Hepatocyte (in vitro differentiated cells): ENCODE measurements at regions not wholly inside any gene's neighbourhood (a gene's known extent, or its start where the extent isn't known, plus 50 kb on each side); places are given as distances from the start of the nearest gene placed in this dataset.

Experiments used
- DNase-seq: peaks from one replicate; pipeline ENCODE4 v3.0.0-alpha.2; 2016; ENCODE audit warnings: low spot score
- H2AFZ ChIP-seq: fragments of 200-600 bp; sonication (generic); 2 replicates; pipeline ENCODE4 v1.6.0; 2016; ENCODE audit warnings: antibody characterized with exemption, mild to moderate bottlenecking
- H3K27ac ChIP-seq: fragments of 200-600 bp; sonication (generic); 2 replicates; pipeline ENCODE4 v1.5.1; 2016; ENCODE audit warnings: mild to moderate bottlenecking
- H3K27me3 ChIP-seq: fragments of 200-600 bp; sonication (generic); 2 replicates; pipeline ENCODE4 v1.6.1; 2016
- H3K36me3 ChIP-seq: fragments of 200-600 bp; sonication (generic); replicated peaks from 2 replicates; pipeline ENCODE4 v1.5.1; 2016; ENCODE audit warnings: low read depth; ENCODE audit not compliant: insufficient read depth
- H3K4me1 ChIP-seq: fragments of 200-600 bp; sonication (generic); 2 replicates; pipeline ENCODE4 v1.5.1; 2016; ENCODE audit warnings: mild to moderate bottlenecking, moderate library complexity; ENCODE audit not compliant: insufficient read depth
- H3K4me2 ChIP-seq: fragments of 200-600 bp; sonication (generic); 2 replicates; pipeline ENCODE4 v1.6.0; 2016
- H3K4me3 ChIP-seq: fragments of 200-600 bp; sonication (generic); 2 replicates; pipeline ENCODE4 v1.5.1; 2016; ENCODE audit warnings: mild to moderate bottlenecking
- H3K79me2 ChIP-seq: fragments of 200-600 bp; sonication (generic); 2 replicates; pipeline ENCODE4 v1.6.0; 2017; ENCODE audit warnings: mild to moderate bottlenecking
- H3K9me2 ChIP-seq: fragments of 200-600 bp; sonication (generic); replicated peaks from 2 replicates; pipeline ENCODE4 v1.6.0; 2017; ENCODE audit warnings: mild to moderate bottlenecking; ENCODE audit not compliant: insufficient read depth
- H3K9me3 ChIP-seq: fragments of 200-600 bp; sonication (generic); 2 replicates; pipeline ENCODE4 v1.5.1; 2016; ENCODE audit warnings: low read depth, mild to moderate bottlenecking
- H4K20me1 ChIP-seq: fragments of 200-600 bp; sonication (generic); 2 replicates; pipeline ENCODE4 v1.6.0; 2016; ENCODE audit warnings: mild to moderate bottlenecking; ENCODE audit not compliant: insufficient read depth, poor library complexity, severe bottlenecking
- EZH2 ChIP-seq: fragments of 200-600 bp; sonication (generic); IDR thresholded peaks from 2 replicates; pipeline ENCODE4 v1.6.1; 2016; ENCODE audit warnings: antibody characterized with exemption, mild to moderate bottlenecking, borderline replicate concordance
- EZH2phosphoT487 ChIP-seq: fragments of 200-600 bp; sonication (generic); IDR thresholded peaks from one replicate; pipeline ENCODE4 v1.6.1; 2018; ENCODE audit warnings: antibody characterized with exemption, mild to moderate bottlenecking, low read depth, moderate library complexity; ENCODE audit not compliant: unreplicated experiment, severe bottlenecking
- WGBS: methylation state at CpG from one replicate; pipeline ENCODE4 v1.1.6; 2016; ENCODE audit warnings: low lambda C conversion rate; ENCODE audit errors: missing lambda C conversion rate; 5-methylcytosine and 5-hydroxymethylcytosine counted together
- TF ChIP-seq, protein P1 (sequence below): fragments of 200-600 bp; sonication (generic); IDR thresholded peaks from 2 replicates; pipeline ENCODE4 v1.5.1; 2016; ENCODE audit warnings: antibody characterized with exemption, mild to moderate bottlenecking; ENCODE audit not compliant: poor library complexity

DNA sequence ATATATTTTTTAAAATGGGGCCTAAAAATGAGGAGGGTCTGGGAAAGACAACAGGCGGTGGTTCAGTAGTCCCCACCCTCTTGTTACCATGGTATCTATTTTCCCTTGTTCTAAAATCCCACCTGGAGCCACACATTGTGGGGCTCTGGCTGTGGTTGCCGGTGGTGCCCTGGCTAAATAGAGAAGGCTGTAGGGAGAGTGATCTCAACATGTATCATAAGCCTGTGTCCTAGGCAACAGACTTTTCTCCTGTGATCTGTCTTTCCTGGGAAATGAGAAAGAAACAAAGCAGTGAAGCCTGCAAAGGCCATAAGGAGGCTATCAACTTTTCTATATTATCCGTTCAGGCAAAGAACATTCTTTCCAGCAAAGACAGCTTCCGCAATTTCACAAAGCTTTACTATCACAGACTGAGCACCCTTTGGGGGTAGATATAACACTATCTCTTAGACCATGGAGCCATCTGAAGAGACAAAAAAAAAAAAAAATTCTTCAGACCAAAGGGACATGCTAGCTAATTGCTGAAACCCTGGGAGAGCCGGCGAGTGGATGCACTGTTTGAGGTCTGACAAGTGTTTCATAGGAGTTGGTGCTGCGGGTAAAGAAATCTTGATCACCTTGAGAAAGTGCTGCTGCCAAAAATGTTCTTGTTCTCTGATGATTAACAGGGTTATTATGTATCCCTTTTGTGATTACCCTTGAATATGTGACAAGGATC, 879.2 kb upstream of the DDX18 start:
- no peak overlapping the region for H3K4me2 ChIP-seq
- 85% methylated on average over 7 of the region's 7 CpGs for WGBS
- no peaks in the 10 kb centered on the region for H3K9me2 ChIP-seq
- H3K27me3 ChIP-seq: no peaks in the 10 kb centered on the region
- H3K36me3 ChIP-seq: no peaks in the 10 kb centered on the region
- DNase-seq: no peak
- no peaks in the 10 kb centered on the region for H3K9me3 ChIP-seq
- no peak overlapping the region for H2AFZ ChIP-seq
- no peak overlapping the region for H3K4me3 ChIP-seq
- TF ChIP-seq EZH2 (no peak), EZH2phosphoT487 (no peak)
- TF ChIP-seq, protein P1, sequence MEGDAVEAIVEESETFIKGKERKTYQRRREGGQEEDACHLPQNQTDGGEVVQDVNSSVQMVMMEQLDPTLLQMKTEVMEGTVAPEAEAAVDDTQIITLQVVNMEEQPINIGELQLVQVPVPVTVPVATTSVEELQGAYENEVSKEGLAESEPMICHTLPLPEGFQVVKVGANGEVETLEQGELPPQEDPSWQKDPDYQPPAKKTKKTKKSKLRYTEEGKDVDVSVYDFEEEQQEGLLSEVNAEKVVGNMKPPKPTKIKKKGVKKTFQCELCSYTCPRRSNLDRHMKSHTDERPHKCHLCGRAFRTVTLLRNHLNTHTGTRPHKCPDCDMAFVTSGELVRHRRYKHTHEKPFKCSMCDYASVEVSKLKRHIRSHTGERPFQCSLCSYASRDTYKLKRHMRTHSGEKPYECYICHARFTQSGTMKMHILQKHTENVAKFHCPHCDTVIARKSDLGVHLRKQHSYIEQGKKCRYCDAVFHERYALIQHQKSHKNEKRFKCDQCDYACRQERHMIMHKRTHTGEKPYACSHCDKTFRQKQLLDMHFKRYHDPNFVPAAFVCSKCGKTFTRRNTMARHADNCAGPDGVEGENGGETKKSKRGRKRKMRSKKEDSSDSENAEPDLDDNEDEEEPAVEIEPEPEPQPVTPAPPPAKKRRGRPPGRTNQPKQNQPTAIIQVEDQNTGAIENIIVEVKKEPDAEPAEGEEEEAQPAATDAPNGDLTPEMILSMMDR: no peak
- no peaks in the 10 kb centered on the region for H4K20me1 ChIP-seq
- H3K79me2 ChIP-seq: no peaks in the 10 kb centered on the region
- no peaks in the 10 kb centered on the region for H3K4me1 ChIP-seq
- H3K27ac ChIP-seq: no peak overlapping the region

DNA sequence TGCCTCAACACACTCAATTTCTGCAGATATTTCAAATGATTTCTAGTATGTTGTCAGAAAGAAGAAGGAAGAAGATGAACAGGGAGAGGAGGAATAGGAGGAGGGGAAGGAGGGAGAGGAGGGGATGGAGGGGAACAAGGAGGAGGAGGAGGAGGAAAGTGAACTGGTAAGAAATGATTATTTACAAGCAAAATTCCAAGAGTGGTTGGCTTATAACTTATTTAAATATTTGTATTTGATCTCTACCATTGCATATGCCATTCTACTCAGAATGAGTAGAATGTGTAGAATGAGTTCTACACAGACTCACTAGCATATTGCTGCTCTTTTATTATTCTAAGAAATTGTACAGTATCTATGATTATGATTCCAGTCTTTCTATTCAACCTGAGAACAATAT, 866.2 kb upstream of the DDX18 start:
- Histone ChIP-seq H3K4me2 (no peak overlapping the region), H3K4me3 (no peak overlapping the region), H3K36me3 (no peaks in the 10 kb centered on the region), H3K4me1 (no peaks in the 10 kb centered on the region), H3K79me2 (no peaks in the 10 kb centered on the region), H3K9me3 (no peaks in the 10 kb centered on the region), H3K9me2 (no peaks in the 10 kb centered on the region), H4K20me1 (no peaks in the 10 kb centered on the region), H2AFZ (no peak overlapping the region), H3K27me3 (no peaks in the 10 kb centered on the region), H3K27ac (no peak overlapping the region)
- TF ChIP-seq, protein P1: no peak
- TF ChIP-seq EZH2 (no peak), EZH2phosphoT487 (no peak)
- DNase-seq: no peak

DNA sequence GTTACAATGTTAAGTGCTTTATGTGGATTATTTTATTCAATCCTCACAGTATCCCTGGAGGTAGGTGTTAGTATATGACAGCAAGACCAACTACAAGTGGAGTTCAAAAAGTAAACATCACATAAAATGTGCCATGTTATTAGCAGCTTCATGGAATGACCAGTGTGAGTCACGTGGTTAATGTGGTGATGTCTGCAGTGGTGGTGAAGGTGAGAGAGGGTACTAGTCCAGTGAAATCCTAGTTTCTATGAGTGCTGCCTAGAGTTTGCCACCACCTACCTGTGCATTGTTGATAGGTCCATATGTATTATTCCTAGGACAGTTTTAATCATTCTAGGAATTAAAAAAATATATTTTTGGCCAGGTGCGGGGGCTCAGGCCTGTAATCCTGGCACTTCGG, 865.2 kb upstream of the DDX18 start:
- 95% methylated on average over 3 of the region's 3 CpGs for WGBS
- TF ChIP-seq EZH2phosphoT487 (no peak), EZH2 (no peak)
- TF ChIP-seq, protein P1: no peak
- no peaks in the 10 kb centered on the region for H3K79me2 ChIP-seq
- no peaks in the 10 kb centered on the region for H3K27me3 ChIP-seq
- no peak overlapping the region for H2AFZ ChIP-seq
- H3K4me2 ChIP-seq: no peak overlapping the region
- no peaks in the 10 kb centered on the region for H3K4me1 ChIP-seq
- no peak overlapping the region for H3K27ac ChIP-seq
- no peaks in the 10 kb centered on the region for H4K20me1 ChIP-seq
- H3K36me3 ChIP-seq: no peaks in the 10 kb centered on the region
- no peaks in the 10 kb centered on the region for H3K9me2 ChIP-seq
- DNase-seq: no peak
- H3K4me3 ChIP-seq: no peak overlapping the region
- no peaks in the 10 kb centered on the region for H3K9me3 ChIP-seq
